IPS-20b (cell line): ENCODE measurements at regions not wholly inside any gene's neighbourhood (a gene's known extent, or its start where the extent isn't known, plus 50 kb on each side); places are given as distances from the start of the nearest gene placed in this dataset.
"Not testable (repeated sequence)": the region's sequence is repeated elsewhere in the genome, so short reads cannot be mapped to it uniquely, and the experiment has no call there.

Source experiments
- H3K27ac ChIP-seq: one replicate; pipeline ENCODE4 v1.5.1; 2013; ENCODE audit warnings: low read length
- H3K27me3 ChIP-seq: 2 replicates; pipeline ENCODE4 v1.6.1; 2013; ENCODE audit warnings: mild to moderate bottlenecking, low read length, inconsistent platforms; ENCODE audit not compliant: insufficient read depth
- H3K36me3 ChIP-seq: 2 replicates; pipeline ENCODE4 v1.6.1; 2013; ENCODE audit warnings: low read depth, mild to moderate bottlenecking, inconsistent platforms, low read length, moderate library complexity; ENCODE audit not compliant: insufficient read depth
- H3K4me1 ChIP-seq: 2 replicates; pipeline ENCODE4 v1.6.1; 2013; ENCODE audit warnings: mild to moderate bottlenecking, control low read depth, inconsistent platforms, low read length, moderate library complexity; ENCODE audit not compliant: insufficient read depth
- H3K4me3 ChIP-seq: 2 replicates; pipeline ENCODE4 v1.5.1; 2013; ENCODE audit warnings: mild to moderate bottlenecking, low read length, inconsistent platforms
- H3K9ac ChIP-seq: 2 replicates; pipeline ENCODE4 v1.6.1; 2013; ENCODE audit warnings: low read depth, mild to moderate bottlenecking, inconsistent platforms, low read length, moderate library complexity
- H3K9me3 ChIP-seq: 2 replicates; pipeline ENCODE4 v1.6.1; 2013; ENCODE audit warnings: mild to moderate bottlenecking, low read depth, low read length, inconsistent platforms; ENCODE audit not compliant: insufficient read depth

GRCh38 chr1:10869933-10870332, 73.5 kb upstream of the CASZ1 start:
- Histone ChIP-seq H3K4me1 (no peaks in the 10 kb centered on the region; the same call in 1 of the 2 replicates), H3K27me3 (peaks cover 47% of the 10 kb centered on the region), H3K27ac (no peak overlapping the region), H3K9me3 (no peaks in the 10 kb centered on the region), H3K4me3 (no peak overlapping the region), H3K36me3 (no peaks in the 10 kb centered on the region), H3K9ac (no peak overlapping the region)

- Histone ChIP-seq H3K9ac (no peak overlapping the region), H3K4me1 (no peaks in the 10 kb centered on the region; the same call in 1 of the 2 replicates), H3K27me3 (peaks cover 41% of the 10 kb centered on the region), H3K27ac (no peak overlapping the region), H3K36me3 (no peaks in the 10 kb centered on the region), H3K9me3 (no peaks in the 10 kb centered on the region), H3K4me3 (no peak overlapping the region)
These were observed 74.1 kb upstream of the CASZ1 start for GRCh38 chr1:10870493-10871096.

- Histone ChIP-seq H3K36me3 (no peaks in the 10 kb centered on the region), H3K9me3 (no peaks in the 10 kb centered on the region), H3K27ac (no peak overlapping the region), H3K4me3 (no peak overlapping the region), H3K27me3 (peaks cover 20% of the 10 kb centered on the region), H3K9ac (no peak overlapping the region), H3K4me1 (no peaks in the 10 kb centered on the region)
These were observed 76.7 kb upstream of the CASZ1 start for GRCh38 chr1:10873189-10873588.

GRCh38 chr1:10874351-10874750, 77.9 kb upstream of the CASZ1 start:
- Histone ChIP-seq H3K27ac (no peak overlapping the region), H3K9me3 (no peaks in the 10 kb centered on the region), H3K27me3 (peaks cover 9% of the 10 kb centered on the region), H3K9ac (no peak overlapping the region), H3K4me3 (no peak overlapping the region), H3K4me1 (no peaks in the 10 kb centered on the region), H3K36me3 (no peaks in the 10 kb centered on the region)

- Histone ChIP-seq H3K9ac (no peak overlapping the region), H3K27ac (no peak overlapping the region), H3K4me3 (no peak overlapping the region), H3K36me3 (no peaks in the 10 kb centered on the region), H3K9me3 (no peaks in the 10 kb centered on the region), H3K4me1 (no peaks in the 10 kb centered on the region), H3K27me3 (no peaks in the 10 kb centered on the region)
These were observed 81.4 kb upstream of the CASZ1 start for GRCh38 chr1:10877894-10878293.

GRCh38 chr1:10878469-10878868, 82.0 kb upstream of the CASZ1 start:
- Histone ChIP-seq H3K4me3 (no peak overlapping the region), H3K9me3 (no peaks in the 10 kb centered on the region), H3K9ac (no peak overlapping the region), H3K27me3 (no peaks in the 10 kb centered on the region), H3K36me3 (no peaks in the 10 kb centered on the region), H3K4me1 (no peaks in the 10 kb centered on the region), H3K27ac (no peak overlapping the region)

- Histone ChIP-seq H3K4me3 (no peak overlapping the region), H3K27me3 (no peaks in the 10 kb centered on the region), H3K9me3 (no peaks in the 10 kb centered on the region), H3K4me1 (no peaks in the 10 kb centered on the region), H3K9ac (no peak overlapping the region), H3K27ac (no peak overlapping the region), H3K36me3 (no peaks in the 10 kb centered on the region)
These were observed 83.6 kb upstream of the CASZ1 start for GRCh38 chr1:10880063-10880462.

- no peaks in the 10 kb centered on the region for H3K27me3 ChIP-seq
These were observed 84.6 kb upstream of the CASZ1 start for GRCh38 chr1:10881046-10881445.

GRCh38 chr1:10882069-10882468, 85.6 kb upstream of the CASZ1 start:
- no peak overlapping the region for H3K27ac ChIP-seq
- H3K4me1 ChIP-seq: no peaks in the 10 kb centered on the region
- H3K9me3 ChIP-seq: no peaks in the 10 kb centered on the region
- H3K27me3 ChIP-seq: no peaks in the 10 kb centered on the region
- no peak overlapping the region for H3K9ac ChIP-seq
- no peaks in the 10 kb centered on the region for H3K36me3 ChIP-seq
- no peak overlapping the region for H3K4me3 ChIP-seq

More at GRCh38 chr1:10881046-10881445, 84.6 kb upstream of the CASZ1 start:
- Histone ChIP-seq H3K9ac (no peak overlapping the region), H3K4me1 (no peaks in the 10 kb centered on the region), H3K4me3 (no peak overlapping the region), H3K27ac (no peak overlapping the region), H3K36me3 (no peaks in the 10 kb centered on the region), H3K9me3 (no peaks in the 10 kb centered on the region)

- not testable (repeated sequence) for H3K9ac ChIP-seq, H3K4me3 ChIP-seq, H3K36me3 ChIP-seq, H3K27ac ChIP-seq, H3K9me3 ChIP-seq
- Histone ChIP-seq H3K27me3 (peaks cover 28% of the 10 kb centered on the region), H3K4me1 (peaks cover 13% of the 10 kb centered on the region; the same call in 1 of the 2 replicates)
These were observed 90.6 kb upstream of the CASZ1 start for GRCh38 chr1:10887032-10887431.

- H3K27ac ChIP-seq: no peak overlapping the region
- H3K36me3 ChIP-seq: no peaks in the 10 kb centered on the region
- peak overlapping the region; percentile 53; the same call in 1 of the 2 replicates for H3K4me3 ChIP-seq
- peaks cover 13% of the 10 kb centered on the region; the same call in 1 of the 2 replicates for H3K4me1 ChIP-seq
- H3K9me3 ChIP-seq: no peaks in the 10 kb centered on the region
- peaks cover 28% of the 10 kb centered on the region for H3K27me3 ChIP-seq
- no peak overlapping the region for H3K9ac ChIP-seq
These were observed 91.8 kb upstream of the CASZ1 start for GRCh38 chr1:10888291-10888690.

GRCh38 chr1:10888791-10889649, 92.6 kb upstream of the CASZ1 start:
- peak overlapping the region; percentile 44; the same call in 1 of the 2 replicates for H3K4me3 ChIP-seq
- no peak overlapping the region for H3K9ac ChIP-seq
- H3K9me3 ChIP-seq: no peaks in the 10 kb centered on the region
- peaks cover 13% of the 10 kb centered on the region; the same call in 1 of the 2 replicates for H3K4me1 ChIP-seq
- H3K27me3 ChIP-seq: peaks cover 28% of the 10 kb centered on the region
- H3K27ac ChIP-seq: no peak overlapping the region
- H3K36me3 ChIP-seq: no peaks in the 10 kb centered on the region
